GM20431 (cell line): ENCODE measurements at regions not wholly inside any gene's neighbourhood (a gene's known extent, or its start where the extent isn't known, plus 50 kb on each side); places are given as distances from the start of the nearest gene placed in this dataset.

Experiments
- in situ Hi-C: fragments of 300-500 bp; cut with MseI, MboI; formaldehyde crosslinking; loops from one replicate; pipeline ENCODE4 v1.15.0; 2020; ENCODE audit warnings: low sequenced_read_pairs; ENCODE audit not compliant: unreplicated experiment

- in situ Hi-C loops: no loop called here
Measured at GRCh38 chr11:27287205-27287604, 75.8 kb downstream of the CCDC34 start.

GRCh38 chr11:27285761-27286160 lies 77.3 kb downstream of the CCDC34 start:
- in situ Hi-C loops: no loop called here

GRCh38 chr11:27282806-27283205 lies 80.2 kb downstream of the CCDC34 start:
- in situ Hi-C loops: no loop called here

GRCh38 chr11:27281740-27282590 lies 81.0 kb downstream of the CCDC34 start:
- in situ Hi-C loops: no loop called here

- in situ Hi-C loops: no loop called here
Measured at GRCh38 chr11:27281276-27281675, 81.7 kb downstream of the CCDC34 start.

- in situ Hi-C loops: no loop called here
Measured at GRCh38 chr11:27280140-27280539, 82.9 kb downstream of the CCDC34 start.

- in situ Hi-C loops: no loop called here
Measured at GRCh38 chr11:27279460-27279859, 83.6 kb downstream of the CCDC34 start.

GRCh38 chr11:27277843-27278242 lies 85.2 kb downstream of the CCDC34 start:
- in situ Hi-C loops: no loop called here

- in situ Hi-C loops: no loop called here
Measured at GRCh38 chr11:27276141-27276540, 86.9 kb downstream of the CCDC34 start.

GRCh38 chr11:27274854-27275395 lies 88.1 kb downstream of the CCDC34 start:
- in situ Hi-C loops: no loop called here

- in situ Hi-C loops: no loop called here
Measured at GRCh38 chr11:27266125-27266524, 96.9 kb downstream of the CCDC34 start.

GRCh38 chr11:27263986-27264385 lies 99.0 kb downstream of the CCDC34 start:
- in situ Hi-C loops: no loop called here

GRCh38 chr11:27263046-27263445 lies 100.0 kb downstream of the CCDC34 start:
- in situ Hi-C loops: no loop called here

- in situ Hi-C loops: no loop called here
Measured at GRCh38 chr11:27255447-27255828, 107.6 kb downstream of the CCDC34 start.

- in situ Hi-C loops: no loop called here
Measured at GRCh38 chr11:27254744-27255446, 108.1 kb downstream of the CCDC34 start.

- in situ Hi-C loops: no loop called here
Measured at GRCh38 chr11:27253224-27253623, 109.8 kb downstream of the CCDC34 start.

GRCh38 chr11:27250867-27251665 lies 111.9 kb downstream of the CCDC34 start:
- in situ Hi-C loops: no loop called here

- in situ Hi-C loops: no loop called here
Measured at GRCh38 chr11:27248576-27249509, 114.2 kb downstream of the CCDC34 start.

- in situ Hi-C loops: no loop called here
Measured at GRCh38 chr11:27247660-27248059, 115.4 kb downstream of the CCDC34 start.
